ENCODE measurements at regions not wholly inside any gene's neighbourhood (a gene's known extent, or its start where the extent isn't known, plus 50 kb on each side); places are given as distances from the start of the nearest gene placed in this dataset.

DNA sequence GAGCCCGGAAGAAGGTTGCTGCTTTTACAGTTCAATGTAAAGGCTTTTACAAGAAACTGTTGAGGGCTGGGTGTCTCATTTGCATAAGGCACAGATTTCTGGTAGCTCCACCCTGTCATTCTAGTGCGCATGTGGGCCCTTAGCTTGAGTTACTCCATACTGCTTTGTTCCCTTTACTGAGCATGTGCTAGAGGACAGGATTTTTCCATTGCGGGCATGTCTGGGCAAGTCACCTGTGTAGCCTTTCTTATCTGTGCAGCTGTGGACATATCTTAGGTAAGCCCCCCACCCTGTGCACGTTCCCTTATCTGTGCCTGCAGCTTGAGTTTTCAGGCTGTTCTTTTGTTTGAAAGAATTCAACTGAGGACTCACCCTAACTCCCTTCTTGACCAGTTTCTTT, 56.2 kb upstream of the ARHGAP5 start:
- no peak overlapping the region for H2AFZ ChIP-seq (ENCODE audit: low read depth, low read length, severe bottlenecking)
- H3K27me3 ChIP-seq (ENCODE audit: low read length), result no peaks in the 10 kb centered on the region
- no peak overlapping the region for H3K4me3 ChIP-seq (ENCODE audit: insufficient read depth, low read length, poor library complexity, severe bottlenecking)
- no peaks in the 10 kb centered on the region for H3K9me2 ChIP-seq (replicated peaks; ENCODE audit: insufficient read depth, low read length)
- TF ChIP-seq EZH2phosphoT487 (conservative IDR thresholded peaks at IDR 0.05; ENCODE audit: low read length), result no peak
- TF ChIP-seq CTCF (IDR thresholded peaks at IDR 0.05; ENCODE audit: insufficient read depth, low read length, poor library complexity, severe bottlenecking), result no peak
- H4K20me1 ChIP-seq (ENCODE audit: low read depth, low read length), result no peaks in the 10 kb centered on the region
- H3K79me2 ChIP-seq (ENCODE audit: insufficient read depth, low read length), result no peaks in the 10 kb centered on the region
- no peak overlapping the region for H3K27ac ChIP-seq (ENCODE audit: low read depth, low read length)
- no peaks in the 10 kb centered on the region for H3K36me3 ChIP-seq (ENCODE audit: low read length)
- H3K4me2 ChIP-seq (ENCODE audit: low read depth, low read length, poor library complexity, severe bottlenecking), result no peak overlapping the region
- peaks cover 8% of the 10 kb centered on the region; the same call in 1 of the 2 replicates for H3K9me3 ChIP-seq (ENCODE audit: insufficient read depth, low read length)
- H3F3A ChIP-seq (ENCODE audit: insufficient read depth), result no peaks in the 10 kb centered on the region
- H3K9ac ChIP-seq (ENCODE audit: low read length), result no peak overlapping the region

DNA sequence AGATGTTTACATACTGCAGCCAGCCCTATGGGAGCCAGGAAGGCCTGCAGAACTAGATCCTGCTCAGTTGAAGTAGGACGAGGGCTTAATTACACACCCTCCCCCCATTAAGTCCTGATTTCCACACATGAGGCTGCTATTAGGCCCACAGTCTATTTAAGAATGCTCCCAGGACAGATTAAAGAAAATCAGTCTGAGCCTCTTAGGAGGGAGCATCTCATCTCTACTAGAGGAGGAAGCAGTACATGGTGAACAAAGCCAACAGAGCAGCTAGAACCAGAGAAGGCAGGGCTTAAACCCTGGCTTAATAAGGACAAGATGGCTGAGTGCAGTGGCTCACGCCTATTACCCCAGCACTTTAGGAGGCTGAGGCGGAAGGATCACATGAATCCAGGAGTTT, 55.8 kb upstream of the ARHGAP5 start:
- Histone ChIP-seq H3K79me2 (ENCODE audit: insufficient read depth, low read length) (no peaks in the 10 kb centered on the region), H3K4me2 (ENCODE audit: low read depth, low read length, poor library complexity, severe bottlenecking) (no peak overlapping the region), H3K27me3 (ENCODE audit: low read length) (no peaks in the 10 kb centered on the region), H2AFZ (ENCODE audit: low read depth, low read length, severe bottlenecking) (no peak overlapping the region), H3F3A (ENCODE audit: insufficient read depth) (no peaks in the 10 kb centered on the region), H3K9me3 (ENCODE audit: insufficient read depth, low read length) (peaks cover 8% of the 10 kb centered on the region; the same call in 1 of the 2 replicates), H3K9me2 (replicated peaks; ENCODE audit: insufficient read depth, low read length) (no peaks in the 10 kb centered on the region), H3K9ac (ENCODE audit: low read length) (no peak overlapping the region), H4K20me1 (ENCODE audit: low read depth, low read length) (no peaks in the 10 kb centered on the region), H3K36me3 (ENCODE audit: low read length) (no peaks in the 10 kb centered on the region), H3K4me3 (ENCODE audit: insufficient read depth, low read length, poor library complexity, severe bottlenecking) (no peak overlapping the region), H3K27ac (ENCODE audit: low read depth, low read length) (no peak overlapping the region)
- TF ChIP-seq CTCF (IDR thresholded peaks at IDR 0.05; ENCODE audit: insufficient read depth, low read length, poor library complexity, severe bottlenecking) (no peak), EZH2phosphoT487 (conservative IDR thresholded peaks at IDR 0.05; ENCODE audit: low read length) (no peak)

DNA sequence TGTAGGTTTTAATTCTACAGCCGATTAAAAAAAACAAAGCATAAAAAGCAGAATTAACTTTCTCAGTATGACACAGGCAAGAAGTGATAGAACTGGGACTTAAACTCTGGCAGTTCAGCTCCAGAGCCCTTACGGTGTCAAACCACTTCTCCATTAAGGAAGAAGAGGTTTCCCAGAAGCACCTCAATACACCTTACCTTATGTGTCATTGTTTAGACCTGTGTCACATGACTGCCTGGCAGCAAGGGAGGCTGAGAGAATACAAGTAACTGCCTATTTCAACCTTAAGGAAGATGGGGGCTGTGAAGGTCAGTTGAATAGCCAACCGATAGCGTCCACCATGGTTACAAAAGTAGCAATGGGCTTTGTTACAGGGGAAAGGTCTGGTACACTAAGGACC, 54.6 kb upstream of the ARHGAP5 start:
- Histone ChIP-seq H3K4me2 (ENCODE audit: low read depth, low read length, poor library complexity, severe bottlenecking) (no peak overlapping the region), H2AFZ (ENCODE audit: low read depth, low read length, severe bottlenecking) (no peak overlapping the region), H3K79me2 (ENCODE audit: insufficient read depth, low read length) (no peaks in the 10 kb centered on the region), H3K9ac (ENCODE audit: low read length) (no peak overlapping the region), H4K20me1 (ENCODE audit: low read depth, low read length) (no peaks in the 10 kb centered on the region), H3K36me3 (ENCODE audit: low read length) (no peaks in the 10 kb centered on the region), H3K27me3 (ENCODE audit: low read length) (no peaks in the 10 kb centered on the region), H3K9me3 (ENCODE audit: insufficient read depth, low read length) (peaks cover 8% of the 10 kb centered on the region; the same call in 1 of the 2 replicates), H3F3A (ENCODE audit: insufficient read depth) (no peaks in the 10 kb centered on the region), H3K4me3 (ENCODE audit: insufficient read depth, low read length, poor library complexity, severe bottlenecking) (no peak overlapping the region), H3K9me2 (replicated peaks; ENCODE audit: insufficient read depth, low read length) (no peaks in the 10 kb centered on the region), H3K27ac (ENCODE audit: low read depth, low read length) (no peak overlapping the region)
- TF ChIP-seq EZH2phosphoT487 (conservative IDR thresholded peaks at IDR 0.05; ENCODE audit: low read length), result no peak
- TF ChIP-seq CTCF (IDR thresholded peaks at IDR 0.05; ENCODE audit: insufficient read depth, low read length, poor library complexity, severe bottlenecking), result no peak

All from SU-DHL-6 (cell line).